Ovary (tissue), 3 donors: ENCODE measurements at regions not wholly inside any gene's neighbourhood (a gene's known extent, or its start where the extent isn't known, plus 50 kb on each side); places are given as distances from the start of the nearest gene placed in this dataset.

Experiments
- POLR2A ChIP-seq: fragments of 450-650 bp; IDR thresholded peaks from one replicate; pipeline ENCODE4 v1.6.1; 2017; ENCODE audit warnings: antibody characterized with exemption, mild to moderate bottlenecking, moderate library complexity
- TF ChIP-seq, protein P1 (sequence below), 3 donors: fragments of 450-650 bp in 2 of 3; fragments of 200-600 bp in 1 of 3; IDR thresholded peaks; one replicate each; pipeline versions ENCODE4 v1.5.1 to v1.8.0; 2016 to 2022; ENCODE audit warnings: antibody characterized with exemption in 3 of 3, mild to moderate bottlenecking in 1 of 3
- donor health status: DM: no; HTN: no; CAD: no.

DNA sequence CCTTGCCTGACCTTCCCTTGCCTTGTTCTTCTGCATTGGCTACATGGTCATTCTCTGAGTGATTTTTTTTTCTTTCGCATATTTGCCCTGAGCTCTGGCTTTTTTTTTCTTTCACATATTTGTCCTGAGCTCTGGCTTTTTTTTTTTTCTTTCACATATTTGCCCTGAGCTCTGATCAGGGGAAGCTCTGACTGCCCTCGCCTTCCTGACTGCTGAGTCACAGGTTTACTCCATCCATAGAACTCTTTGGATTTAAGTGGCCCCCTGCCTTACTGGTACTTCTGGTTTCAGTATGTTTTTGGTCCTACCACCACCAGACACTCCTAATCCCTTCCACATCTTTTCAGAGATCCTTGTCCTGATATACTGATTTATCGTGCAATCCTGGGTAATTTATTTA is 201.1 kb downstream of the OGFRL1 start:
- TF ChIP-seq, protein P1, sequence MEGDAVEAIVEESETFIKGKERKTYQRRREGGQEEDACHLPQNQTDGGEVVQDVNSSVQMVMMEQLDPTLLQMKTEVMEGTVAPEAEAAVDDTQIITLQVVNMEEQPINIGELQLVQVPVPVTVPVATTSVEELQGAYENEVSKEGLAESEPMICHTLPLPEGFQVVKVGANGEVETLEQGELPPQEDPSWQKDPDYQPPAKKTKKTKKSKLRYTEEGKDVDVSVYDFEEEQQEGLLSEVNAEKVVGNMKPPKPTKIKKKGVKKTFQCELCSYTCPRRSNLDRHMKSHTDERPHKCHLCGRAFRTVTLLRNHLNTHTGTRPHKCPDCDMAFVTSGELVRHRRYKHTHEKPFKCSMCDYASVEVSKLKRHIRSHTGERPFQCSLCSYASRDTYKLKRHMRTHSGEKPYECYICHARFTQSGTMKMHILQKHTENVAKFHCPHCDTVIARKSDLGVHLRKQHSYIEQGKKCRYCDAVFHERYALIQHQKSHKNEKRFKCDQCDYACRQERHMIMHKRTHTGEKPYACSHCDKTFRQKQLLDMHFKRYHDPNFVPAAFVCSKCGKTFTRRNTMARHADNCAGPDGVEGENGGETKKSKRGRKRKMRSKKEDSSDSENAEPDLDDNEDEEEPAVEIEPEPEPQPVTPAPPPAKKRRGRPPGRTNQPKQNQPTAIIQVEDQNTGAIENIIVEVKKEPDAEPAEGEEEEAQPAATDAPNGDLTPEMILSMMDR (IDR thresholded peaks at IDR 0.05), result no peak
- no peak for TF ChIP-seq POLR2A
